Spleen (tissue), 7 donors: ENCODE measurements at regions not wholly inside any gene's neighbourhood (a gene's known extent, or its start where the extent isn't known, plus 50 kb on each side); places are given as distances from the start of the nearest gene placed in this dataset.

Experiments used
- POLR2A ChIP-seq, 3 donors: fragments of 450-650 bp; IDR thresholded peaks; one replicate each; pipeline ENCODE4 v1.5.1; 2017; ENCODE audit warnings: antibody characterized with exemption in 3 of 3, mild to moderate bottlenecking in 1 of 3
- POLR2AphosphoS5 ChIP-seq, 3 donors: sonication (generic); formaldehyde crosslinking; IDR thresholded peaks; one replicate each; pipeline ENCODE4 v1.5.1; 2017; ENCODE audit warnings: antibody characterized with exemption in 3 of 3
- TF ChIP-seq, protein P1 (sequence below), 11 experiments: fragments of 200-600 bp in 7 of 11; fragments of 450-650 bp in 4 of 11; sonication (generic) in 4 of 11; IDR thresholded peaks in 8 of 11; conservative IDR thresholded peaks in 3 of 11; 1 replicate in 7 of 11; 2 replicates in 4 of 11; pipeline versions ENCODE4 v1.4.0 to v1.8.0; 2016 to 2021; ENCODE audit warnings: antibody characterized with exemption in 11 of 11, inconsistent platforms in 4 of 11, mild to moderate bottlenecking in 1 of 11
- donor health status: DM: no; HTN: no; CAD: no; lungs with moderate emphysema.
- donor health status: DM: no; HTN: no; CAD: no.
- donor health status: DM: no; HTN: no; CAD: no.

DNA sequence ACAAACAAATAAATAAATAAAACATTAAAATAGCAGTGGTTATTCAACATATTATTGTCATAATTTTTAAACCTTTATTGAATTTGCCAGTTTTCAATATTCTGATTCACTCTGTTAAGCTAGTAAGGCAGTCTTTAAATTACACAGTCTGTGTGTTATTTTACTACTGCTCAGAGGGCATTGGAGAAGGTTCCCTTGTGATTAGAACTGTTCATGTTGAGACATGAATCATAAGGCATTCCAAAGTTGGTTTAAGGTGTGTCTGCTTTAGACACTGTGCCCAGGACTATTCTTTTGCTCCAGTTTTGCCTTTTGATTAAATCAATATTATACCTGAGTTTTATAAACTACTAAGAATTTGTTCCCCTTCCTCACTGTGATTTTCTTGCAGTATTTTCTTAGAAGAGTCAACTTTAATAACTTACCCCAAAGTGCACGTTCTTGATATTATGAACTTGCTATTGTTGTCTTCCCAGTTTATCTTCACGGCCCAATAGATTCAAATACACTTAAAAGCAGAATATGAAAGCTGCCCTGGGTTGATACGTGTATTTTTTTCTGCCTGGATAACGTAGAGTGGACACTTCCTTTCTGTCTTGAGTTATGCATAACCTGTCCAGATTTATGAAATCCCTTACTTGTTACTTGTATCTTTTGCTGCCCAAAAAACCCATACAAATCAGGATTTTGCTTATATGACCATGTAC lies 105.3 kb upstream of the BCAT1 start:
- TF ChIP-seq, protein P1, sequence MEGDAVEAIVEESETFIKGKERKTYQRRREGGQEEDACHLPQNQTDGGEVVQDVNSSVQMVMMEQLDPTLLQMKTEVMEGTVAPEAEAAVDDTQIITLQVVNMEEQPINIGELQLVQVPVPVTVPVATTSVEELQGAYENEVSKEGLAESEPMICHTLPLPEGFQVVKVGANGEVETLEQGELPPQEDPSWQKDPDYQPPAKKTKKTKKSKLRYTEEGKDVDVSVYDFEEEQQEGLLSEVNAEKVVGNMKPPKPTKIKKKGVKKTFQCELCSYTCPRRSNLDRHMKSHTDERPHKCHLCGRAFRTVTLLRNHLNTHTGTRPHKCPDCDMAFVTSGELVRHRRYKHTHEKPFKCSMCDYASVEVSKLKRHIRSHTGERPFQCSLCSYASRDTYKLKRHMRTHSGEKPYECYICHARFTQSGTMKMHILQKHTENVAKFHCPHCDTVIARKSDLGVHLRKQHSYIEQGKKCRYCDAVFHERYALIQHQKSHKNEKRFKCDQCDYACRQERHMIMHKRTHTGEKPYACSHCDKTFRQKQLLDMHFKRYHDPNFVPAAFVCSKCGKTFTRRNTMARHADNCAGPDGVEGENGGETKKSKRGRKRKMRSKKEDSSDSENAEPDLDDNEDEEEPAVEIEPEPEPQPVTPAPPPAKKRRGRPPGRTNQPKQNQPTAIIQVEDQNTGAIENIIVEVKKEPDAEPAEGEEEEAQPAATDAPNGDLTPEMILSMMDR (IDR thresholded peaks at IDR 0.05 in 8 of 11, conservative IDR thresholded peaks at IDR 0.05 in 3 of 11) = no peak
- TF ChIP-seq POLR2AphosphoS5 (IDR thresholded peaks at IDR 0.05) = no peak
- TF ChIP-seq POLR2A (IDR thresholded peaks at IDR 0.05) = no peak
